GM21723 (cell line): ENCODE measurements at regions not wholly inside any gene's neighbourhood (a gene's known extent, or its start where the extent isn't known, plus 50 kb on each side); places are given as distances from the start of the nearest gene placed in this dataset.
"Not testable (repeated sequence)": the region's sequence is repeated elsewhere in the genome, so short reads cannot be mapped to it uniquely, and the experiment has no call there.

Experiments
- ATAC-seq: cut with Tn5 transposase; IDR thresholded peaks from one replicate; pipeline ENCODE4 v1.9.1; 2021; ENCODE audit warnings: mild to moderate bottlenecking, moderate library complexity; ENCODE audit not compliant: unreplicated experiment

GRCh38 chr2:84223191-84223590, 235.9 kb downstream of the SUCLG1 start:
- ATAC-seq = no peak

DNA sequence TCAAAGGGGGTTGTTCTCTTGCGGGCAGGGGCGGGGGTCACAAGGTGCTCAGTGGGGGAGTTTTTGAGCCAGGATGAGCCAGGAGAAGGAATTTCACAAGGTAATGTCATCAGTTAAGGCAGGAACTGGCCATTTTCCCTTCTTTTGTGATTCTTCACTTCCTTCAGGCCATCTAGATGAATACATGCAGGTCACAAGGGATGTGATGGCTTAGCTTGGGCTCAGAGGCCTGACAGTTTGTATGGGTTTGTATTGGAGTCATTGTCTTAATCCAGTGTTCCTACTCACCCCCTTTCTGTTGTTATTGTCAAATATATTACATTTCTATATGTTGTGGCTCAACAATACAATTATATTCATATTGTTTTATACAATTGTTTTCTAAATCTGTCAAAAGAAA, 238.0 kb downstream of the SUCLG1 start:
- not testable (repeated sequence) for ATAC-seq

DNA sequence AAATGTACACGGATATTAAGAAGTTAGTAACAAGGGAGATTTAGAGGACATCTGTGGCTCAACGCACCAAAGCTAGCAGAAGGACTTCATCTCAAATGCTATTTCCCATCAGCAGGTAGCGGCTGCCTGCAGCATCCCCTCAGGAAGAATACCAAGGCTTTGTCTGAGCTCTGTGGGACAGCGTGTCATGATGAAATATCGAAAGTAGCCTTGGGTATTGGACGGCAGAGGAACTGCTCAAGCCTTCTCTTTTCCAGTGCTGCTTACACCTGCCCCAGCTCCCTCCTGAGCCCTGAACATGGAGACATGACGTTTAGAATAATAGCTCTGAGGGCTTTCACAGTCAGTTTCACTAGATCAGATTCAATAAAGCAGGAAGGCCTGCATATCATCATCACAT, 241.6 kb downstream of the SUCLG1 start:
- ATAC-seq = no peak

- no peak for ATAC-seq
These were observed 244.6 kb downstream of the SUCLG1 start for GRCh38 chr2:84214455-84214854.

- ATAC-seq = peak; percentile 97
These were observed 246.3 kb downstream of the SUCLG1 start for GRCh38 chr2:84212611-84213314.

GRCh38 chr2:84209941-84210340, 249.1 kb downstream of the SUCLG1 start:
- ATAC-seq = no peak

DNA sequence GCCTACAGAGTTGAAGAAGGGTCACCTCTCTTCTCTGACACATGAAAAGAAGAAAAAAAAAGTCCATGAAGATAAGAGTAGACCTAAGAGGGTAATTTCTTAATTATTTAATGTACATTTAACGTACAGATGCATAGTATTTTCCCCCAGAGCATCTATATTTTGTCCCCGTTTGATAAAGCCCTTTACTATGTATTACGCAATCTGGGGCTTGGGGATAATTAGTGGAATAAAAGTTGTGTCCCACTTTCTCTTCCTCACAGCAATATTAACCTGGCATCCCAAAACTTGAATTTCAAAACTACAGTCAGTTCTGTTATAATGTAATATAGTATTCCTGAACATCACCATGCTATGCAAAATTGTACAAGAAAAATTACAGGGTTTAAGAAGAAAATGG, 254.1 kb downstream of the SUCLG1 start:
- ATAC-seq = no peak

DNA sequence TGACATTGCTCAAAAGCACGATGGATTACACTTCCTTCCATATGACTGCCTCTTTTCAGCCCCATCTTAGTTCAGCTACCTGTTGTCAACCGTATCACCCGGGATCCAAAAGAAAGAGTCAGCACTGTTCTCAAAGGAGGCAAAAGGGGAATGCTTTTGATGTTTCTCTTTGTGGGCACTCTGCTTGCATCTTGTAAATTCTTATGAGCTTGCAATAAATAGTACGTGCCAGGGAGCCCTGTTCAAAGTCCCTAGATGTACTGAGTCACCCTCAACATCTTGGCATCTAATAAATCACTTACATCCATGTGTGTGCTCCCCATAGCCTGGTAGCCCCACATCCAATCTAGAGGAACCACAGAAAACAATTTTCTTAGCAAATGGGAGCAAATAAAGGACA, 256.9 kb downstream of the SUCLG1 start:
- no peak for ATAC-seq

GRCh38 chr2:84201158-84201557, 257.9 kb downstream of the SUCLG1 start:
- ATAC-seq = no peak

- no peak for ATAC-seq
These were observed 261.2 kb downstream of the SUCLG1 start for GRCh38 chr2:84197901-84198300.

GRCh38 chr2:84194949-84195644, 264.0 kb downstream of the SUCLG1 start:
- ATAC-seq = no peak

DNA sequence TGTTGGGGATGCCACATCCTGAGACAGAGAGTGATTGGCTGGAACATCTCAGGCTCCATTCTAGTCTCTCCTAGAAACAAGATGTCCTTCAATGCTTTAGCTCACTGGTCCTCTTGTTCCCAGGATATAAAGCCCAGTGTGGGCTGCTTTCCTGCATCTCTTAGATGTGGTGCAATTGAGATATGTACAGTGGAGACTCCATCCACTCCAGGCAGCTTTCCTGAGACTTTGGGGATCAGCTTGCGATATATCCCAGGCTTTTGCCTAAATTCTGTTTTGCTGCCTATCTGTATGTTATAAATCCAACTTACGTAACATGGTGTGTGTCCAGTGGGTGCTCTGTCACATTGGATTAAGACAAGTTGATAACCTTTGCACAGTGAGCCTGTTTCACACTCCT, 264.9 kb downstream of the SUCLG1 start:
- no peak for ATAC-seq

- no peak for ATAC-seq
These were observed 271.8 kb downstream of the SUCLG1 start for GRCh38 chr2:84187258-84187657.

DNA sequence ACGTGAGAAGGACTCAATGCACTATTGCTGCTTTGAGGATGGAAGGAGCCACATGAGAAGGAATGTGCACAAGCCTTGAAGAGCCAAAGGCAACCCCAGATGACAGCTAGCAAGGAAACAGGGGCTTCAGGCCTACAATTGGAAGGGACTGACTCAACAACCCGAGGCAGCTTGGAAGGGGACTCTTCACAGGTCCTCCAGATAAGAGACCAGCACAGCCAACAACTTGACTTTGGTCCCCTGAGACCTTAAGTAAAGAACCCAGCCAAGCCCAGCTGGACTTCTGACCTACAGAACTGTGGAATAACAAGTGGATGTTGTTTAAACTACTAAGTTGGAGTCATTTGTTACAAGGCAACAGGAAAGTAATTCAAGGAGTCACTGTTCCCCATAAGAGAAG, 277.2 kb downstream of the SUCLG1 start:
- ATAC-seq = no peak

DNA sequence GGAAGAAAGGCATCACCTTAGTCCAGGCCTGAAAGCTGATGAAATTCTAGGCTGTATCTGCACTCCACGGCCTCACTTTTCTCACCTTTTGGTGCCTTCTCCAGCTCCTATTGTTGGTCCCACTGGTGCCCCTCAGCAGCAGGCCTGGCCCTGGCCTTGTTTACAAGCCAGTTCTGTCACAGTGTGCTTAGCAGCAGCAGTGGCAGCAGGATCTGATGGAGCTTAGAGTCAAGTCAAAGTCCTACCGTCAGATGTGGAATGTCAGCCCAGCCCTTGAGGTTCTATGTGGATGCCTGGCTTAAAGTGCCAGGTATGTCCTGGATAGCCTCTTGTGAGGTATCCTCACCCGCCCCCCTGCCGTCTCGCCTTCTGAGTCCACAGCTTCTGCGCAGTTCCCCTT, 281.3 kb downstream of the SUCLG1 start:
- no peak for ATAC-seq

DNA sequence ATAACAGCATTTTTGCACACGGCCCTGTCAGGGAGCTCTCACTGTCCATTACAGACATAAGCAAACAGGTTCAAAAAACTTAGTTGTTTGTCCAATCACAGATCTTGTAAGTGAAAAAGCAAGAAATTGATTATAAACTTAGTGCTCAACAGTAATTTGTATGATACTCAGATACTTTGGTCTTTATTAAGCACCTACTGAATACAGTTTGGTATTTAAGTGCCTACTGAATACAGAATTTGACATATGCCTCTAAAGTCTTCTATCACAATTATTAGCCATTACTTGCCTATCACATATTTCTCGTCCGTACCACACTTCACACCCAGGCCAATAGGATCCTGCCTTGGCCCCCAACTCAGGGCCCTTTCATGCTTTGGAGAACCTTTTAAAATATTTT, 283.1 kb downstream of the SUCLG1 start:
- no peak for ATAC-seq

DNA sequence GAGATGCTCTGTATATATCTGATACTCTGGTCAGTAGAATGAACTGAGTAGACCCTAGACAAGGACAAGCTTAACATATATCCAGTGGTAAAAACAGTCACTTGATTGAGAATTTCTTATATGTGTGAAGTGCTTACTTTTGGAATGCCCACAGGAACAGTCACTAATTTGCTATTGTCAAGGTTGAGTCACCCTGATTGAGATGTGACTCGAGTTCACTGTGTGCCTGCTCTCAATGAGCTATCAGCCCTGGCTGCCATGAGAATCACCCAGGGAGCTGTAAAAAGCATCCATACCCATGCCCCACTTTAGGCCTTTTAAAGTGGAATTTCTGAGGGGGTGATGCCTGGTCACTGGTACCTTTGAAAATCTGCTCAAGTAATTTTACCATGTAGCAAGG, 283.7 kb downstream of the SUCLG1 start:
- ATAC-seq = no peak

- no peak for ATAC-seq
These were observed 286.0 kb downstream of the SUCLG1 start for GRCh38 chr2:84173041-84173440.

DNA sequence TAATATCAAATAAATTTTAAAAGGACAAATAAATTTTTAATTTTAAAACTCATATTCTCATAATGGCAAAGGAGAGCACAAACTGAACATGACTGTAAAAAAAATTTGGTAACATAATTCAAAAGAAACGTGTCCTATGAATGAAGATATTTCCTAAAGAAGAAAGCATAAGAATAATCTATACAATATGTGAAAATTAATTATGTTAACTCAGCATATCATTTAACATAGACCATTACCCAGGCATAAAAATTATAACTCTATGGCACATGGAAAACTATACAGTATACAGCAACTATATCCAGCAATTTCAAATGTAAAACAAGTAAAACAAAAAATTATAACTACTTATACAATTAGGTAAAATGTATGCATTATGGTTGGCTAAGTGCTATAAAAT, 288.1 kb downstream of the SUCLG1 start:
- ATAC-seq = no peak

- ATAC-seq = no peak
These were observed 289.2 kb downstream of the SUCLG1 start for GRCh38 chr2:84169871-84170270.

GRCh38 chr2:84168552-84168951, 290.5 kb downstream of the SUCLG1 start:
- not testable (repeated sequence) for ATAC-seq

DNA sequence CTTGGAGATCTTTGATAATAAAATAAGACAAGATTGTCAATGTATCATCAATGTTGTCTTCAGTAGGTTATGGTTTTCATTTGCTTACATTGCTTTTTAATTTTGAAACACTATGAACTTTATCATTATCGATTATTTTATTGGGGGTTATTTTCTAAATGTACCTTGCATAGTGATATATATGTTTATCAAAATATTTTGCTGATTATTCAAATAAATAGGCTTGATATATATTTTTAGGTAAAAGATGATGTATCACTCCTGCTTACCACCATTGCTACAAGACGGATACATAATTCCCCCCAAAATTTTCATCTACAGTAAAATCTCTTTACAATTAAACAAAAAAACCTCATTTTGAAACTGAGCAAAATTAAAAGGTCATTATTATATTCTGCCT, 293.8 kb downstream of the SUCLG1 start:
- ATAC-seq = no peak

DNA sequence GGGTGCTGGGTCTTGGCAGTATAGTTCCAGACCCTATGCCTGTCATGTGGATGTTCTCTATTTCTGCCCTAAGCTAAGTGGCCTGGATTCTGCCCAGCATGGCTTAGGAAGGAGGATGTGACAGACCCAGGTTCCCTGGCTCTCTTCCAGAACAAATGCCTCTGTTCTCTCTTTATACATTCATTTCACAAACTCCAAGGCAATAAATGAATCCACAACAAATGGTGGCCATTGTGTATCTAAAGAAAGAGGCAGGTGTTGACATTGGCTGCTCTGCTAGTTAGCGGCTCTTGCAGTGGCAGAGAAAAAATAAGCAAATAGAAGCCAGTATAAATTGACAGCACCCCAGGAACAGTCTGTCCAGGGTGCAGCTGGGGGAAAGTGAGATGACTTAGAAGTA, 298.6 kb downstream of the SUCLG1 start:
- ATAC-seq = no peak
